NCI-H748 treated with DMSO at 0.1 percent for 48 hours (cell line): ENCODE measurements at regions not wholly inside any gene's neighbourhood (a gene's known extent, or its start where the extent isn't known, plus 50 kb on each side); places are given as distances from the start of the nearest gene placed in this dataset.
"Not testable (repeated sequence)": the region's sequence is repeated elsewhere in the genome, so short reads cannot be mapped to it uniquely, and the experiment has no call there.

ENCODE experiments used
- DNase-seq: peaks from one replicate; lab custom pipeline; 2025; lab: John Stamatoyannopoulos, UW

GRCh38 chr5:92629574-92629973 is 951.4 kb downstream of the NR2F1-AS1 start:
- DNase-seq, result no peak

GRCh38 chr5:92629000-92629399 is 952.0 kb downstream of the NR2F1-AS1 start:
- no peak for DNase-seq

- DNase-seq, result no peak
Measured at GRCh38 chr5:92627186-92627585, 953.8 kb downstream of the NR2F1-AS1 start.

GRCh38 chr5:92616085-92616484 is 964.9 kb downstream of the NR2F1-AS1 start:
- no peak for DNase-seq

GRCh38 chr5:92613546-92613945 is 967.5 kb downstream of the NR2F1-AS1 start:
- no peak for DNase-seq

- not testable (repeated sequence) for DNase-seq
Measured at GRCh38 chr5:92610435-92610834, 970.6 kb downstream of the NR2F1-AS1 start.

GRCh38 chr5:92605591-92605990 is 975.4 kb downstream of the NR2F1-AS1 start:
- peak; percentile 64 for DNase-seq

GRCh38 chr5:92599217-92599810 is 981.7 kb downstream of the NR2F1-AS1 start:
- DNase-seq, result no peak

- DNase-seq, result no peak
Measured at GRCh38 chr5:92594031-92594430, 987.0 kb downstream of the NR2F1-AS1 start.

GRCh38 chr5:92588876-92589275 is 992.1 kb downstream of the NR2F1-AS1 start:
- DNase-seq, result no peak

- DNase-seq, result no peak
Measured at GRCh38 chr5:92581690-92582089, 999.3 kb downstream of the NR2F1-AS1 start.

GRCh38 chr5:92581249-92581648 is 999.8 kb downstream of the NR2F1-AS1 start:
- no peak for DNase-seq

- DNase-seq, result no peak
Measured at GRCh38 chr5:92580814-92581213, 1000.2 kb downstream of the NR2F1-AS1 start.

GRCh38 chr5:92574023-92574422 is 1007.0 kb downstream of the NR2F1-AS1 start:
- no peak for DNase-seq

- DNase-seq, result no peak
Measured at GRCh38 chr5:92568522-92568921, 1012.5 kb downstream of the NR2F1-AS1 start.

- no peak for DNase-seq
Measured at GRCh38 chr5:92567831-92568450, 1013.1 kb downstream of the NR2F1-AS1 start.

- no peak for DNase-seq
Measured at GRCh38 chr5:92566113-92566786, 1014.8 kb downstream of the NR2F1-AS1 start.

- no peak for DNase-seq
Measured at GRCh38 chr5:92565673-92566072, 1015.3 kb downstream of the NR2F1-AS1 start.

- no peak for DNase-seq
Measured at GRCh38 chr5:92562065-92562464, 1019.0 kb downstream of the NR2F1-AS1 start.

- no peak for DNase-seq
Measured at GRCh38 chr5:92561411-92561959, 1019.5 kb downstream of the NR2F1-AS1 start.

- no peak for DNase-seq
Measured at GRCh38 chr5:92560698-92561401, 1020.2 kb downstream of the NR2F1-AS1 start.

GRCh38 chr5:92559781-92560180 is 1021.2 kb downstream of the NR2F1-AS1 start:
- no peak for DNase-seq
